GM23338 (cell line): ENCODE measurements at regions not wholly inside any gene's neighbourhood (a gene's known extent, or its start where the extent isn't known, plus 50 kb on each side); places are given as distances from the start of the nearest gene placed in this dataset.

Source experiments
- CREB1 ChIP-seq: fragments of 250-450 bp; sonication (Bioruptor Pico); IDR thresholded peaks from 2 replicates; pipeline ENCODE4 v1.5.0; 2020; ENCODE audit warnings: low read depth, mild to moderate bottlenecking, moderate library complexity
- EZH2 ChIP-seq: fragments of 200-600 bp; sonication (generic); IDR thresholded peaks from one replicate; pipeline ENCODE4 v1.8.0; 2017; ENCODE audit warnings: antibody characterized with exemption, mild to moderate bottlenecking, low read depth; ENCODE audit not compliant: unreplicated experiment
- EZH2phosphoT487 ChIP-seq: fragments of 200-600 bp; sonication (generic); IDR thresholded peaks from one replicate; pipeline ENCODE4 v1.8.1; 2018; ENCODE audit warnings: antibody characterized with exemption; ENCODE audit not compliant: unreplicated experiment
- JUNB ChIP-seq: IDR thresholded peaks from one replicate; pipeline ENCODE4 v1.6.1; 2016; ENCODE audit warnings: antibody characterized with exemption; ENCODE audit not compliant: unreplicated experiment
- NANOG ChIP-seq: IDR thresholded peaks from 2 replicates; pipeline ENCODE4 v1.6.1; 2016; ENCODE audit warnings: antibody characterized with exemption, borderline replicate concordance
- POLR2AphosphoS5 ChIP-seq: IDR thresholded peaks from 2 replicates; pipeline ENCODE4 v1.6.1; 2016; ENCODE audit warnings: antibody characterized with exemption, low read depth
- STAT1 ChIP-seq: IDR thresholded peaks from one replicate; pipeline ENCODE4 v1.6.1; 2016; ENCODE audit warnings: antibody characterized with exemption; ENCODE audit not compliant: unreplicated experiment
- ZNF114 ChIP-seq: fragments of 250-450 bp; sonication (Bioruptor Pico); IDR thresholded peaks from 2 replicates; pipeline ENCODE4 v1.5.0; 2020; ENCODE audit warnings: mild to moderate bottlenecking, moderate library complexity
- ZNF331 ChIP-seq: fragments of 250-450 bp; sonication (Bioruptor Pico); IDR thresholded peaks from 2 replicates; pipeline ENCODE4 v1.5.0; 2020; ENCODE audit warnings: low read depth, mild to moderate bottlenecking, moderate library complexity
- TF ChIP-seq, protein P1 (sequence below), 2 experiments: fragments of 200-600 bp in 1 of 2; sonication (generic) in 1 of 2; conservative IDR thresholded peaks; 2 replicates each; pipeline versions ENCODE4 v1.5.1 to v1.6.1; 2016 to 2017; ENCODE audit warnings: antibody characterized with exemption in 2 of 2, low read depth in 2 of 2, mild to moderate bottlenecking in 2 of 2, moderate library complexity in 1 of 2
- TF ChIP-seq, protein P2 (sequence below): IDR thresholded peaks from 2 replicates; pipeline ENCODE4 v1.6.1; 2016; ENCODE audit warnings: antibody characterized with exemption
- TF ChIP-seq, protein P3 (sequence below): IDR thresholded peaks from one replicate; pipeline ENCODE4 v1.6.1; 2018; ENCODE audit warnings: antibody characterized with exemption; ENCODE audit not compliant: unreplicated experiment

DNA sequence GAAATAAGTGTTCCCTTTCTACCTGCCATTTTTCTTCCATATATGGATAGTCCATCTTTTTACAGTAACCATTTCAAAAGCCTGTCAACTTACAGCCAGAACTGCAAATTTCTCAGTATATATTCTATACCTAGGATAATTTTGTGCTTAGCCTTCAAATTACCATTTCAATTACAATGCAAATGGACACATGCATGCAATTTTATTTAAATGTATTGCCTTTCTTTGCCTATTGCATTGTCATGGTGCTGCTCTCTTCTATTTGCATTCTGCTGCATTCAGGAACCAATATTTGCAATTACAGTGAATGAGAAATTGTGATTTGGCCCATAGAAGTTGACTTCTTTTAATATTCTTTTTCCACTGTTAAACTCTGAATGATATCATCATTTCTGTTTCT is 1753.4 kb upstream of the TENM3 start:
- TF ChIP-seq JUNB = no peak
- TF ChIP-seq, protein P1, sequence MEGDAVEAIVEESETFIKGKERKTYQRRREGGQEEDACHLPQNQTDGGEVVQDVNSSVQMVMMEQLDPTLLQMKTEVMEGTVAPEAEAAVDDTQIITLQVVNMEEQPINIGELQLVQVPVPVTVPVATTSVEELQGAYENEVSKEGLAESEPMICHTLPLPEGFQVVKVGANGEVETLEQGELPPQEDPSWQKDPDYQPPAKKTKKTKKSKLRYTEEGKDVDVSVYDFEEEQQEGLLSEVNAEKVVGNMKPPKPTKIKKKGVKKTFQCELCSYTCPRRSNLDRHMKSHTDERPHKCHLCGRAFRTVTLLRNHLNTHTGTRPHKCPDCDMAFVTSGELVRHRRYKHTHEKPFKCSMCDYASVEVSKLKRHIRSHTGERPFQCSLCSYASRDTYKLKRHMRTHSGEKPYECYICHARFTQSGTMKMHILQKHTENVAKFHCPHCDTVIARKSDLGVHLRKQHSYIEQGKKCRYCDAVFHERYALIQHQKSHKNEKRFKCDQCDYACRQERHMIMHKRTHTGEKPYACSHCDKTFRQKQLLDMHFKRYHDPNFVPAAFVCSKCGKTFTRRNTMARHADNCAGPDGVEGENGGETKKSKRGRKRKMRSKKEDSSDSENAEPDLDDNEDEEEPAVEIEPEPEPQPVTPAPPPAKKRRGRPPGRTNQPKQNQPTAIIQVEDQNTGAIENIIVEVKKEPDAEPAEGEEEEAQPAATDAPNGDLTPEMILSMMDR (conservative IDR thresholded peaks at IDR 0.05; ENCODE audit: low read depth in 2 of 2) = no peak
- no peak for TF ChIP-seq CREB1 (CRISPR knock-in tag)
- TF ChIP-seq, protein P2, sequence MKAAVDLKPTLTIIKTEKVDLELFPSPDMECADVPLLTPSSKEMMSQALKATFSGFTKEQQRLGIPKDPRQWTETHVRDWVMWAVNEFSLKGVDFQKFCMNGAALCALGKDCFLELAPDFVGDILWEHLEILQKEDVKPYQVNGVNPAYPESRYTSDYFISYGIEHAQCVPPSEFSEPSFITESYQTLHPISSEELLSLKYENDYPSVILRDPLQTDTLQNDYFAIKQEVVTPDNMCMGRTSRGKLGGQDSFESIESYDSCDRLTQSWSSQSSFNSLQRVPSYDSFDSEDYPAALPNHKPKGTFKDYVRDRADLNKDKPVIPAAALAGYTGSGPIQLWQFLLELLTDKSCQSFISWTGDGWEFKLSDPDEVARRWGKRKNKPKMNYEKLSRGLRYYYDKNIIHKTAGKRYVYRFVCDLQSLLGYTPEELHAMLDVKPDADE = no peak
- TF ChIP-seq EZH2 = no peak
- TF ChIP-seq, protein P3, sequence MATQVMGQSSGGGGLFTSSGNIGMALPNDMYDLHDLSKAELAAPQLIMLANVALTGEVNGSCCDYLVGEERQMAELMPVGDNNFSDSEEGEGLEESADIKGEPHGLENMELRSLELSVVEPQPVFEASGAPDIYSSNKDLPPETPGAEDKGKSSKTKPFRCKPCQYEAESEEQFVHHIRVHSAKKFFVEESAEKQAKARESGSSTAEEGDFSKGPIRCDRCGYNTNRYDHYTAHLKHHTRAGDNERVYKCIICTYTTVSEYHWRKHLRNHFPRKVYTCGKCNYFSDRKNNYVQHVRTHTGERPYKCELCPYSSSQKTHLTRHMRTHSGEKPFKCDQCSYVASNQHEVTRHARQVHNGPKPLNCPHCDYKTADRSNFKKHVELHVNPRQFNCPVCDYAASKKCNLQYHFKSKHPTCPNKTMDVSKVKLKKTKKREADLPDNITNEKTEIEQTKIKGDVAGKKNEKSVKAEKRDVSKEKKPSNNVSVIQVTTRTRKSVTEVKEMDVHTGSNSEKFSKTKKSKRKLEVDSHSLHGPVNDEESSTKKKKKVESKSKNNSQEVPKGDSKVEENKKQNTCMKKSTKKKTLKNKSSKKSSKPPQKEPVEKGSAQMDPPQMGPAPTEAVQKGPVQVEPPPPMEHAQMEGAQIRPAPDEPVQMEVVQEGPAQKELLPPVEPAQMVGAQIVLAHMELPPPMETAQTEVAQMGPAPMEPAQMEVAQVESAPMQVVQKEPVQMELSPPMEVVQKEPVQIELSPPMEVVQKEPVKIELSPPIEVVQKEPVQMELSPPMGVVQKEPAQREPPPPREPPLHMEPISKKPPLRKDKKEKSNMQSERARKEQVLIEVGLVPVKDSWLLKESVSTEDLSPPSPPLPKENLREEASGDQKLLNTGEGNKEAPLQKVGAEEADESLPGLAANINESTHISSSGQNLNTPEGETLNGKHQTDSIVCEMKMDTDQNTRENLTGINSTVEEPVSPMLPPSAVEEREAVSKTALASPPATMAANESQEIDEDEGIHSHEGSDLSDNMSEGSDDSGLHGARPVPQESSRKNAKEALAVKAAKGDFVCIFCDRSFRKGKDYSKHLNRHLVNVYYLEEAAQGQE = no peak
- no peak for TF ChIP-seq POLR2AphosphoS5
- no peak for TF ChIP-seq ZNF114 (CRISPR knock-in tag)
- no peak for TF ChIP-seq NANOG
- TF ChIP-seq EZH2phosphoT487 = no peak
- no peak for TF ChIP-seq ZNF331 (CRISPR knock-in tag)
- TF ChIP-seq STAT1 = no peak
